GM21576 (cell line): ENCODE measurements at regions not wholly inside any gene's neighbourhood (a gene's known extent, or its start where the extent isn't known, plus 50 kb on each side); places are given as distances from the start of the nearest gene placed in this dataset.
"Not testable (repeated sequence)": the region's sequence is repeated elsewhere in the genome, so short reads cannot be mapped to it uniquely, and the experiment has no call there.

Experiments used
- ATAC-seq: cut with Tn5 transposase; IDR thresholded peaks from one replicate; pipeline ENCODE4 v1.9.1; 2021; ENCODE audit warnings: mild to moderate bottlenecking, moderate library complexity; ENCODE audit not compliant: unreplicated experiment

GRCh38 chr5:67957374-67957773, 258.2 kb upstream of the PIK3R1 start:
- ATAC-seq = no peak

DNA sequence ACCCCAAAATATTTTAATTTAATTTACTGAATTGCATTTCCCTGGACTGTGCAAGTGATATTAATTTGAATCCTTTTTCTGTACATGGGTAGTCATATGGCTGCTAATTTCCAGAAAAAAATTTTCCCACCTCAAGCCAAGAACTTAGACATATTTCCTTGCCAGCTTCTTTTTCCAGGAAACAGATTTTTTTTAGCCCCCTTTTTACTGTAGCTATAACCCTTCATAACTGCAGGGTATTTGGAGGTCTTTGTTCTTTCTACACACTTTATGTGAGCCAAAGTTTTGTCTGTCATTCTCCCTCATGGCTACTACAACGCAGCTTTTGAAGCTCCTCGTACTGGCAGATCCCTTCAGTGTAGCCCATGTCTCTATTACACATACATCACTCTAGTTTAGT, 261.2 kb upstream of the PIK3R1 start:
- ATAC-seq = no peak

- no peak for ATAC-seq
Observed at GRCh38 chr5:67942421-67942820, 273.1 kb upstream of the PIK3R1 start.

- ATAC-seq = no peak
Observed at GRCh38 chr5:67941614-67942401, 273.7 kb upstream of the PIK3R1 start.

DNA sequence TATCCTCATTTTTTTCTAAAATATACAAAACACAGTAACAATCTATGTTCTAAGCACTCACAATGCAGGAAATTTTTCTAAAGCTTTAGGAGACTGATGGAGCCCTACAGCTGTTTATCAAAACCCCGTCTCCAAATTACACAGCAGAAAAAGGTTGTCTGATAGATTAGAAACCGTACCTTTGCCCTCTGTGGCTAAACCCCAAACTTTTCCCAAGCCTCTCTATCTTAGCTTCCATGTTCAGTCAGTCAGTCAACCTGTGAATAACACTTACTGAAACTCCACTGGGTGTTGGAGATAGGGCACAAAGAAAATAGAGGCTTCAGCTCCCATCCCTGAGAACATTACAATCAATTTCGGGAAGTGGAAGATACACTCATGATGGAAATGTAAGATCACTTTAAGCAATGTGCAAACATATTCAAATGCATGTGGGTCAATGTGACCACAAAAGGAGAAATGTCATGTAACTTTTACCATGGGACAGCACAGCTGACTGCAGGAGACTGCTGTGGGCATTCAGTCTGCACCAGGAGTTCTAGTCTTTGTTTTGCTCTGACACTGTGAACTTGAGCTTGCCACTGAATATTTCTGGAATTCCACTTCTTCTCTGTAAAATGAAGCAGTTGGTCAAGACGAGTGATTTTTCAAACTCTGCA, 279.5 kb upstream of the PIK3R1 start:
- ATAC-seq = no peak

GRCh38 chr5:67934976-67935375, 280.6 kb upstream of the PIK3R1 start:
- ATAC-seq = no peak

DNA sequence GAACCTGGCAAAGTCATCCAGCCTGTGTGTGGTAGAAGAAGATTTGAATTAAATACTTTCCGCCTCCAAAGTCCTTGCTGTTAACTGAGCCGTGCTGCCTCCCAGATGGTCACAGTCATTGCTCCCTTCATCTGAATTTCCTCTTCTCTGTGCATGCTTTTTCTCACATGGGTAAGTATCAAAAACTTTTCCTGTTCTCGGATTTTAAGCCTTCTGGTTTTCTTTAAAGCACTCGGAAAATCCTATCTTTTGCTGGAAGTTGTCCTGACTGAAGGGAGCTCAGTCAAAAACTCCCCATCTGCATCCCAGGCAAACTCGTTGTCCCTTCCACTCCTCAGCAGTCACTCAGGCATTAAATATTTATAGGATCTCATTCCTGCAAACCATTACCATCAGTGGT, 290.0 kb upstream of the PIK3R1 start:
- ATAC-seq = no peak

DNA sequence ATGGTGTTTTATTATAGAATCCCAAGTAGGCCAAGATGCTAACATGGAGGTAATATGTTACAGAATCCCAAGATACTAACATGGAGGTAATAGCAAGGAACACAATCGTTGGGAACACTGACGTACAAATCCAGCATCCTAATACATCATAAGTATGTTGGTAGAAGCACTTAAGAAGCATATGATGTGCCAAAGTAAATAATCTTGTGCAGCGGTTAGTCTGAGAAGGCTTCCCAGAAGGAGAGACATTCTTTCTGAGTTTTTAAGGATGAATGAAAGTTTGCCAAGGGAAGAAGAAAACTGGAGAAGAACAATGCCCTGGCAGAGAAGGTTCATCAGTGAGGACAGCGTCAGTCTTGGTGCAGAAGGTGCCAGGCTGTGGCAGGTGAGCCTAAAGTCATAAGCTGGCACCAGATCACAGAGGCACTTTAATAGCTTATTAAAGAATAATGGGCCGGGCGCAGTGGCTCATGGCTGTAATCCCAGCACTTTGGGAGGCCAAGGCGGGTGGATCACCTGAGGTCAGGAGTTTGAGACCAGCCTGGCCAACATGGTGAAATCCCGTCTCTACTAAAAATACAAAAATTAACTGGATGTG, 294.5 kb upstream of the PIK3R1 start:
- ATAC-seq = no peak

- not testable (repeated sequence) for ATAC-seq
Observed at GRCh38 chr5:67919532-67919931, 296.0 kb upstream of the PIK3R1 start.

DNA sequence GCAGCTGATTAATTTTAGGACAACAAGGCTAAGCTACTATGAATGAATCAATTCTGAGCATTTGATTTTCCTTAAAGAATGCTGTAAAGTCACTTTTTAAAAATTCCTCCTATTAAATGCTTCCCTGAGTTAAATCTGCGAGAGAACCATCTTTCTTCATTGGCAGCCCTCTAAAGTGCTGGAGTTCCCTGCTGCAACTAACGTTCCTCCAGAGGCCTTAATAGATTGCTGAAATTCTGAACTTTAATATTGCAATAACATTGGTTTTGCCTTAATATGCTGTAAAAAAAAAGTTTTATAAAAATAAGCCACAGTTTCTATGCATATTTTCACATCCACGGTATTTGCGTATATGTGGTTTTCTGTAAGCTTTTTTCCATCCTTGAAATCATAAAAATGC, 298.0 kb upstream of the PIK3R1 start:
- no peak for ATAC-seq

DNA sequence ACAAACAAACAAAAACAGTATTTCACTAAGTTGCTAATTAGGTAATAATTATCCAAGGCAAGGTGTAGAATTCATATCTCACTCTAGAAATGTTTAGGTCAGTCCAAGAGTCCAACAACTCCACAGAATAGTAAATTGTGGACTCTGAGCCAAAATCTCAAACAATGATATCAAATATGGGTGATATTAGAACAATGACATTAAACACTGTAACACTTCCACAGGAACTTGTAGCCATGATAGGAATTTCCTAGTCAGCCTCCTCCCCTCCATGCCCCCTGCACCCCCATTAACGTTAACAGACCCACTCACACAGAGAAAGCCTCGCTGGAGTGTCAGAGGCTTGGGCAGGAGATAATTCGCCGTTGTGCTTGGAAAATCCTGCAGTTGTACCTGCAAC, 305.0 kb upstream of the PIK3R1 start:
- ATAC-seq = no peak

DNA sequence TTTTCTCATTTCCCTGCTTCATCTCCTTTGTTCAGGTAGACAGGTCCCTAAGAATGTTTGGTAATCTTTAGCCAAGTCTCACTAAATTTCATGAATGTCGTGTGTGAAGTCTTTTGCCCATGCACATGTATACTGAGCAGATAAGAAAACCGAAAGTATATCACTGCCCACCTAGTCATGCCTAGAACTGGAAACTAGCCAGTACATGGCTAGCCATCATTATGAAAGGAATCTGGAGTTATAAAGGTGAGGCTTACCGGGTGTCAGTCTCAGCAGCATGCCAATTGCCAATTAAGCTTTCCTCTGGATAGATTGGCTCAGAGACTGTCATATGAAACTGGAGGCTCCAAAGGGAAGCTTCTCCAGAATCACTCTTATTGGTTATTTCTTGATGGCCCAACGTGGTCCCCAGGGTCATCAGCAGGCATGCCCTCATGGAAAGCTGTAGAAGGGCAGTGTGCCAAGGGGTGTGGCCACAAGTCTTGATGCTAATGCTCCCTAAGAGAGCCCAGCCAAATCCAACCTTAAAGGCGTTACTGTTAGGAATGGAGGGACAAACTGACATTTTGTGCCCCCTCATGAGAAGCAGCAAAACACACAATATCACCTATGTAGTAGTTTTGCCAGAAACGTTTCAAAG, 307.3 kb upstream of the PIK3R1 start:
- ATAC-seq = no peak

DNA sequence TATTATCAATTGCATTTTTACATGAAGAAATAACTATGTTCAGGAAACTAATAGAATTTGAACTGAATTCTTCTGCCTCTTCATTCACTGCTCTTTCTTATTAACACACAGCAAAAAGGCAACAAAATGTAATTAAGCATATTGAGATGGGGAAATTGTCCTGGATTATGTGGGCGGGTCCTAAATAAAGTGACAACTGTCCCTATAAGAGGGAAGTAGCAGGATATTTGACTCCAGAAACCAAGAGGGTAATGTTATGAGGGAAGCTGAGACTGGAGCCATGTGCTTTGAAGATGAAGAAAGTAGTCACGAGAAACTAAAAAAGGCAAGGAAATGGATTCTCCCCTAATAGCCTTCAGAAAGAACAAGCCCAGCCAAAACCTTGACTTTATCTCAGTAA, 311.2 kb upstream of the PIK3R1 start:
- ATAC-seq = no peak

DNA sequence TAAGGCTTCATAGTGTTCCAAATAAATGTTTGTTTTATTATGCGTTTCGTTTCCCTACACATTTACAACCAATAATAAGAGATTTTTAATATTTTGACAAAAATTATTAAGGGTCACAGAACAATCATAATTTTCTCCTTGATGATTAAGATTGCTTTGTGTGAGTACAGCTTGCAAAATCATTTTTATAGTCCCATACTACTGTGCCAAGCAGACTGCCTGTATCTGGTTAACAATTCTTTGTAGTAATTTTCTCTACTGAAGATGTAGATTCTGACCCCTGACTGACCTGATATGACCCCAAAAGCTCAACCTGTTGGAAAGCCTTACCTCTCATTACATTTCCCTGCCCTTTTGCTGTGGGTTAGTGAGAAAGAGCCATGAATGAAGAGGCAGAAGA, 311.9 kb upstream of the PIK3R1 start:
- no peak for ATAC-seq

GRCh38 chr5:67903121-67903520, 312.4 kb upstream of the PIK3R1 start:
- ATAC-seq = no peak

DNA sequence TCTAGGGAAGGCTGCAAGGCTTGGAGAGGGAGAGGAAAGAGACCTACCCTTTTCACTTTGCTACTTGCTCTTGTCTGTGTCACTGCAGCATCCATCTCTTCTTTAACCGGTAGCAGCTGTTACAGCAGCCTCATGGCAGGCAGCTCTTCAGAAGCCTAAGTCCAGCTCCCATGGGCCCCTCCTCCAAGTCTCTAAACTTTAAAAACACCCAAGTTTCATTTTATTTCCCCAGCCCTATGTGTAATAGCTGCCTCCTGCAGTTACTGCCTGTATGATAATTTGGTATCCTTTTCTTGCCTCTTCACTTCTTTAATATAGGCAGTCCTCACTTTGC, 313.1 kb upstream of the PIK3R1 start:
- ATAC-seq = no peak

DNA sequence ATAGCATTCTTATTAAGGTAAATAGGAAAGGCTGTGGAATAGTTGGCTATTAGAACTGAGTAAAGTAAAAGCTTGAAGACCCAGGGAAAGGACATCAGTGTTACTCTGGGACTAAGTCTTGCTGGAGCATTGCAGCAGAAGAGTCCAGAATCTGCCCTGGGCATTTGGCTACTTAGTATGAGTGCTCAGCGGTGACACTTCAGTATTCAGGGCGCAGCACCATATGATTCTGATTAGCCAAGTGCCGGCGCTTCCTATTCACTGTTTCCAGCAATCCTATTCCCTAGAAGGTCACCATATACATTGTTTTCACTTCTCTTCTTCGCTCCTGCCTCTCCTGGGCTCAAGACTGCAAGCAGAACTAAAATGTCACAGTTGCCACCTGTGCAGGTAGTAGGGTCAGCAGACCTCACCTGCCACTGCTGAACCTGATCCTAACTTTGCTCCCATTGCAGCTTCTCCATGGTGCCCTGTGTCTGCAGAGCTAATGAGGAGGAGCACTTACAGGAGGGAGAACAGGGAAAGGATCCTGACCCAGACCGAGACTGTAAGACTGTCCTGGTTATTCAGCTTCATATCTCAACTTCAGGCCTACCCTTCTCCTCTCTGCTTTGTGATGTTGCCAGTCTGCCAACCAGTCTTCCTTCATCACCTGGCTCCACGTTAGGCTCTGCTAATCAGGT, 313.6 kb upstream of the PIK3R1 start:
- ATAC-seq = no peak

GRCh38 chr5:67900514-67900913, 315.0 kb upstream of the PIK3R1 start:
- ATAC-seq = no peak

DNA sequence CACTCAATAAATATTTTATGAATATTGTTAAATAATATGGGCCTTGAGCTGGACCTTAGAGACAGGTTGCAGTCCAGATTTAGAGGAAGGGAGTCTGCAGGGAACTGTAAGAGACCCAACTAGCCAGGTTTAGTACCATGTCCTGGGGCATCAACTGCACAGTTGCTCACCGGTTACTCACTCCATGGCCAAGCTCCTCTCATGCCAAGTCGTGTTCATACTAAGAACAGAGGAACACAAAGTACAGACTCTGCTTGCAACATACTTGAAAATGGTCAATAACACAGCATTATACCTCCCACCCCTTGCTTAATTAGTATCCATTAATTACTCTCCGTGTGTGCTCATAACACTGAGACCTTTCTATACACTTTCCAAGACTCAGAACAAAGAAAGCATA, 317.6 kb upstream of the PIK3R1 start:
- no peak for ATAC-seq

DNA sequence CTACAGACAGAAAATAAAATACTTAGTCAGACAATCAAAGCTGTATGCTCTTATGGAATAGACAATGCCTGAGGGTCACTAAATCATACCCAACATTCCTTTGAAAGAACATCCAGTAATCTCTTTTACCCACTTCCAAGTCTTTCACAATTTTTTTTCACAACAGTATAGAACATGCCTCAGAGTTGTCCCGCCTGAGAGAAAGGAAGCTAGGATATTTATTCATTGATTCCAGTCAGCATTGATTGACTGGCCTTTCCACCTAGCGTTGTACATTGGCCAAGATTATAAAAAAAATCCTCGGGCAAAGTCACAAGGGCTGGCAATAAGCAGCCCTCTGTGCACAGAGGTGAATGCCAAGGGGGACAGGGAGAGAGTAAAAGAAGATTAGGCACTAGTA, 318.1 kb upstream of the PIK3R1 start:
- ATAC-seq = no peak

- ATAC-seq = no peak
Observed at GRCh38 chr5:67896930-67897313, 318.6 kb upstream of the PIK3R1 start.
